ENCODE measurements at regions not wholly inside any gene's neighbourhood (a gene's known extent, or its start where the extent isn't known, plus 50 kb on each side); places are given as distances from the start of the nearest gene placed in this dataset.
A peak's percentile ranks its signal among the peaks of the same experiment; 100 is the strongest.

DNA sequence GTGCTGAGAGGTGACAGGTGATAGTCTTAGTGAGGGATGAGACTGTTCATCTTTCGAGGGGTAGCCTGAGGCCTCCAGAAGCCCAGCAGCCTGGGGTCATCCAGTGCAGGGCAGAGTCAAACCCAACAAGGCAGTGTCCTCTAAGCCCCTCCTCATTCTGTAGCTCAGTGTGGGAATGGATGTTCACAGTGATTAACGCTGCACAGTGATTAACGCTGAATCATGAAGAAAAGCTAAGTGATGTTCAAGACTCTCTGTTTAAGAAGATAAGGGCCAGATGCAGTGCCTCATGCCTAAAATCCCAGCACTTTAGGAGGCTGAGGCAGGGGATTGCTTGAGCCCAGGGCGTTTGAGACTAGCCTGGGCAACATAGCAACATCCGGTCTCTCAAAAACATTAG, 56.3 kb upstream of the LAPTM4A start:
- no peaks in the 10 kb centered on the region for H3K36me3 Mint-ChIP-seq
- DNase-seq = no peak
- H3K4me1 Mint-ChIP-seq = peaks cover 2% of the 10 kb centered on the region
- peaks cover 1% of the 10 kb centered on the region for H3K9me3 Mint-ChIP-seq
- H3K27me3 Mint-ChIP-seq = peaks cover 25% of the 10 kb centered on the region
- no peak overlapping the region for H3K4me3 Mint-ChIP-seq
- H3K27ac Mint-ChIP-seq = no peak overlapping the region

DNA sequence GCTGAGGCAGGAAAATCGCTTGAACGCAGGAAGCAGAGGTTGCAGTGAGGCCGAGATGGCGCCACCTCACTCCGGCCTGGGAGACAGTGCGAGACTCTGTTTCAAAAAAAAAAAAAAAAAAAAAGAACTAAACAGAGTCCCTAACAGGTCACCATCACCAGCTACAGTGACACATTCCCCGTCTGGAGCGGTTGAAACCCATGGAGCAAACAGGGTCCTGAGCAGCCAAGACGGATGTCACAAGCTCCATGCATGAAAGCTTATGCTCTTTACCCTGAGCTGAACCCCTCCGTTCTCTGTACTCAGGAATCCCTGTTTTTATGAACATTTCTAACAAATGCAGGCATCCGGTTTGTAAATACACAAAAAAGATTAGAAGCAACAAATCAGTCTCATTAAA, 55.9 kb upstream of the LAPTM4A start:
- peaks cover 4% of the 10 kb centered on the region for H3K9me3 Mint-ChIP-seq
- H3K4me3 Mint-ChIP-seq = no peak overlapping the region
- peaks cover 27% of the 10 kb centered on the region for H3K27me3 Mint-ChIP-seq
- DNase-seq = no peak
- H3K27ac Mint-ChIP-seq = no peak overlapping the region
- H3K36me3 Mint-ChIP-seq = no peaks in the 10 kb centered on the region
- peaks cover 2% of the 10 kb centered on the region for H3K4me1 Mint-ChIP-seq

DNA sequence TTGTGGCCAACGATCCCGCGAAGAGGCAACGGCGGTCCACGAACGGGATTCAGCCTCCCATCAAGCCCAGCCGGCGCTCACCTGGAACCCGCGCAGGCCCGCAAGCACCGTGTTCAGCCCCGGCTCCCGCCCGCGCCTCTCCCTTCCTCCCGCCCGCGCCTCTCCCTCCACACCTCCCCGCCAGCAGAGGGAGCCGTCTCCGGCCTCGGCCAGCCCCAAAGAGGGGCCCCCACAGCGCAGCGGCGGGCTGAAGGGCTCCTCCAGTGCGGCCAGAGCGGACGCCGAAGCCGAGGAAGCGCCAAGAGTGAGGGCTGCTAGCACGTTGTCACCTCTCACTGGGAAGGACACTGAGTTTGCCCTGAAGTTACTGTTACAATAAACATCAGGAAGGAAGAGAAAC, 55.3 kb upstream of the LAPTM4A start:
- peak; percentile 57 for DNase-seq
- Mint-ChIP-seq H3K27me3 (peaks cover 27% of the 10 kb centered on the region), H3K4me1 (peaks cover 2% of the 10 kb centered on the region), H3K4me3 (peak overlapping the region; percentile 73), H3K36me3 (no peaks in the 10 kb centered on the region), H3K9me3 (peaks cover 4% of the 10 kb centered on the region), H3K27ac (no peak overlapping the region)

DNA sequence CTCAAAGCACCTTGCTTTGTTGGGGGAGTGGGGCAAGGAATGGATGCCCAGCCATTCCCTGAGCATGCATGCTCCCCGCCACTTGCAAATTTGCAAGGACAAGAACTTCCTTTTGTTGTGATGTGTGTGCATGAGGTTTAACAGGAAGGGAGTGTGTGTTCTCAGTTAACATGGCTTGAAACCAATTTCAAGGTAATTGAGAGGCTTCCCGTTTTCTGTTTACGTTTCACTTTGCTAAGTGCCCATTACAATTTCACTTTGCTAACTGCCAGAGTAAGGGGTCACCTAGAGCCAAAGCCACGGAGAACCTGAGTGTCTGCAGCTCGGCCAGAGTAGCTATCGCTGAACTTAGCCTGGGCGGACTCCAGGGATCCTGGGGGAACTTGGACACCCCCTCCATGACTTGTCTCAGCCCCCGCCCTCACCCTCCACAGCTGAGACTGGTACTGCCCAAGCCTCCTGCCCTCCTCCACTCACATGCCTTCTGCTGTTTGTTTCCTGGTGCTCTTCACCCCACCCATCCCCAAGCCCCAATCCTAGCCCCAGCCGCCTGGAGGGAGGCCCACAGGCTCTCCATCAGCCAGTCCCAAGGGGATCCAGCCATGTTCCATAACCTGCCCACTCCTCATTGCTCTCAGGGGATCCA, 53.6 kb upstream of the LAPTM4A start:
- H3K4me1 Mint-ChIP-seq = peaks cover 2% of the 10 kb centered on the region
- no peak overlapping the region for H3K27ac Mint-ChIP-seq
- H3K4me3 Mint-ChIP-seq = no peak overlapping the region

DNA sequence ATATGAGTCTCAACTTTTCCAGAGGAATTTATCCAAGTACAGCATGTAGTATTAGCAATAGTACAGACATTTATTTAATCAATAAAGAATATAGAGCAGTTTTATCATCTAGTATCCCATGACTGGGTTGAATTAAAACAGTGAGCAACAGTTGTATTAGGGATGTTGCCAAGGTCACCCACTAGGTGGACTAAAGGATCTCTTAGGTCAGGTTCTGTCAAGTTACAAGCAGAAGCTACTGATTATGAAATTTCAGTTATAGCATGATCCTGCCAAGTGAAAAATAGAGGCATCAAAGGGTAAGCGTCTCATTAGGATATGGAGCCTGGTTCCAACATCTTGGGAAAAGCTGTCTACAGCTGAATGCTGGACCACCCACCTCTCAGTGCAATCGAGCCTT, 52.1 kb upstream of the LAPTM4A start:
- no peak overlapping the region for H3K4me3 Mint-ChIP-seq
- H3K4me1 Mint-ChIP-seq = peaks cover 2% of the 10 kb centered on the region
- no peak overlapping the region for H3K27ac Mint-ChIP-seq
- no peaks in the 10 kb centered on the region for H3K36me3 Mint-ChIP-seq
- H3K27me3 Mint-ChIP-seq = peaks cover 27% of the 10 kb centered on the region
- peaks cover 4% of the 10 kb centered on the region for H3K9me3 Mint-ChIP-seq
- no peak for DNase-seq

More for the DNA sequence above, 53.6 kb upstream of the LAPTM4A start:
- DNase-seq = no peak
- no peaks in the 10 kb centered on the region for H3K36me3 Mint-ChIP-seq
- H3K27me3 Mint-ChIP-seq = peaks cover 27% of the 10 kb centered on the region
- peaks cover 4% of the 10 kb centered on the region for H3K9me3 Mint-ChIP-seq
